Central memory CD8-positive, alpha-beta T cell (primary cell): ENCODE measurements at regions not wholly inside any gene's neighbourhood (a gene's known extent, or its start where the extent isn't known, plus 50 kb on each side); places are given as distances from the start of the nearest gene placed in this dataset.
"Not testable (repeated sequence)": the region's sequence is repeated elsewhere in the genome, so short reads cannot be mapped to it uniquely, and the experiment has no call there.

ENCODE experiments used
- ATAC-seq: fragments of 150-1000 bp; cut with Tn5 transposase; replicated peaks from 2 replicates; pipeline ENCODE4 v1.10.0; 2022; ENCODE audit warnings: mild to moderate bottlenecking, moderate FRiP score, moderate number of reproducible peaks; ENCODE audit not compliant: poor library complexity, severe bottlenecking; ENCODE audit errors: extremely low read depth
- DNase-seq, 2 donors: peaks; one replicate each; pipeline ENCODE4 v3.0.0; 2021; ENCODE audit warnings: low spot score in 2 of 2
- H3K27ac Mint-ChIP-seq: one replicate; pipeline ENCODE4 v1.8.0; 2022; ENCODE audit warnings: low read depth, mild to moderate bottlenecking, moderate library complexity, mixed read lengths
- H3K27me3 Mint-ChIP-seq: one replicate; pipeline ENCODE4 v1.8.0; 2022; ENCODE audit warnings: mixed read lengths
- H3K36me3 Mint-ChIP-seq: one replicate; pipeline ENCODE4 v1.8.0; 2022; ENCODE audit warnings: mild to moderate bottlenecking, moderate library complexity, mixed read lengths; ENCODE audit not compliant: insufficient read depth
- H3K4me1 Mint-ChIP-seq: one replicate; pipeline ENCODE4 v1.8.0; 2022; ENCODE audit warnings: mixed read lengths
- H3K4me3 Mint-ChIP-seq: one replicate; pipeline ENCODE4 v1.8.0; 2022; ENCODE audit warnings: mild to moderate bottlenecking, moderate library complexity, mixed read lengths
- H3K9me3 Mint-ChIP-seq: one replicate; pipeline ENCODE4 v1.8.0; 2022; ENCODE audit warnings: mixed read lengths

DNA sequence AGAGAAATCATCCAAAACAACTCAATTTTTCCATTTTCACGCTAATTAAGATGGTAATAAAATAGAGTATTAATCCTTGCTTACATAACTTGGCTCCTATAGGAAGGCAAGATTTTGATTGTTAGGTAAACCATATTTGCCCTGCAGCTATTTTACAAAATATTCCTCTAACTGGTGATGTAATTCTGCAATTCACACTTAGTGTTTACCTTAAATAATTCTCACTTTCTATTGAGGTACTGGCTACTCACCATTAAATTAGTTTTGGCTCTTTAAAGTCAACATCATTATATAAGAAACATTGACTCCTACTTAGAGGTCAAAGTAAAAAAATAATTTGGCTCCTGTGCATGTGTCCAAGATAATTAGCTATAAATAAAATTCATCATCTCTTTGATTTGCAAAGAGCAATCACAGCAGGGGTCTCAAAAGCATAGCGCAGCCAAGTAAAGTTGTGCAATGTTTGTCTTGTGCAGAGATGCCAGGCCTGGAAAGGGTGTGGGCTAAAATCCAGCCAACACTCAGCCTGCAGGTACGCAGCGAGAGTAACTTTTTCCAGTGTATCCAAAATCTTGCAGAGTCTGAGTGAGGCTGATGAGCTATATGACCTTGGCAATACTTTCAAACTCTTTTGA is 501.2 kb downstream of the MMUT start:
- no peak overlapping the region for H3K4me3 Mint-ChIP-seq
- DNase-seq: no peak
- no peak overlapping the region for H3K27ac Mint-ChIP-seq
- no peaks in the 10 kb centered on the region for H3K4me1 Mint-ChIP-seq
- H3K27me3 Mint-ChIP-seq: no peaks in the 10 kb centered on the region
- ATAC-seq: no peak
- H3K9me3 Mint-ChIP-seq: peaks cover 9% of the 10 kb centered on the region
- H3K36me3 Mint-ChIP-seq: no peaks in the 10 kb centered on the region

- no peak for DNase-seq
- H3K4me1 Mint-ChIP-seq: no peaks in the 10 kb centered on the region
- no peak for ATAC-seq
- no peak overlapping the region for H3K4me3 Mint-ChIP-seq
- H3K36me3 Mint-ChIP-seq: no peaks in the 10 kb centered on the region
- no peak overlapping the region for H3K27ac Mint-ChIP-seq
- H3K27me3 Mint-ChIP-seq: no peaks in the 10 kb centered on the region
- H3K9me3 Mint-ChIP-seq: peaks cover 15% of the 10 kb centered on the region
Measured at GRCh38 chr6:48959251-48960060, 503.6 kb downstream of the MMUT start.

DNA sequence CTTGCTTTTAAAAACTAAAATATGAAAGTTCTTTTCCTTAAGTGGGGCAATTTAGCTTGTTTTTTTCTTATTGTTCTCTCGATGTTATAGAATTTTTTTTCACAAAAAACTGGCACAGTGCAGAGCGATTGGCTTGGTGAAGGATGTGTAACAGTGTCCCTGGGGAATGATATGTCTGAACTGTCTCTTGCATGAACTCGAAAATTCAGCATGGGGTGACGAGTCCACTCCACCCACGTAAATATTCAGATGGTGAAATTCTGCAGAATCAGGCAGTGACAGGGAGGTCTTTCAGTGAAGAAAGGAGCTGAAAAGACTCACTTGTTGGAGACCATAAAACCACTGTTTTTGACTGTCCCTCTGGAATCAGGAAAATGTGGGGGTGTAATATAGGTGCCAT is 505.3 kb downstream of the MMUT start:
- H3K36me3 Mint-ChIP-seq: no peaks in the 10 kb centered on the region
- DNase-seq: no peak
- no peaks in the 10 kb centered on the region for H3K27me3 Mint-ChIP-seq
- H3K27ac Mint-ChIP-seq: no peak overlapping the region
- H3K9me3 Mint-ChIP-seq: peaks cover 23% of the 10 kb centered on the region
- no peak for ATAC-seq
- no peak overlapping the region for H3K4me3 Mint-ChIP-seq
- no peaks in the 10 kb centered on the region for H3K4me1 Mint-ChIP-seq

DNA sequence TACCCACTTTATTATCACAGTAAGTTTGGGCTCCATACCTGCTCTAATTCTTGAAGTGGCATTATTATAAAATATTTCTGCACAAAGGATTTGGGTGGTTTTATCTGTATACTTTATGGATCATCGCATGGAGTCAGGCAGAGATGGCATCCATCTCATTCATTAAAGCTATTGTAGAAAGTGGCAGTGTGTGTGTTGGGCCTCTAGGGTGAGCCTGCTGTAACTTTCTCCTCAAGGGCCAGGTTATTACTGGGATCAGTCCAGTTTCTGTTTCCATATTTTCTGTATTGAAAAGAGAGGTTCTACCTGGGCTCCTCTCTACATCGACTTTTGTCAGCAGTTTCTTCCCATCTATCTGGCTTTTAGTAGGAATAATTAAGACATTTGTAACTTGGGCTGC is 511.1 kb downstream of the MMUT start:
- DNase-seq: no peak
- Mint-ChIP-seq H3K27ac (no peak overlapping the region), H3K4me1 (no peaks in the 10 kb centered on the region), H3K36me3 (no peaks in the 10 kb centered on the region), H3K4me3 (no peak overlapping the region), H3K9me3 (peaks cover 21% of the 10 kb centered on the region), H3K27me3 (no peaks in the 10 kb centered on the region)
- no peak for ATAC-seq

- not testable (repeated sequence) for DNase-seq, H3K9me3 Mint-ChIP-seq, ATAC-seq, H3K36me3 Mint-ChIP-seq, H3K27me3 Mint-ChIP-seq, H3K27ac Mint-ChIP-seq, H3K4me3 Mint-ChIP-seq, H3K4me1 Mint-ChIP-seq
Measured at GRCh38 chr6:48944276-48944675, 518.8 kb downstream of the MMUT start.

DNA sequence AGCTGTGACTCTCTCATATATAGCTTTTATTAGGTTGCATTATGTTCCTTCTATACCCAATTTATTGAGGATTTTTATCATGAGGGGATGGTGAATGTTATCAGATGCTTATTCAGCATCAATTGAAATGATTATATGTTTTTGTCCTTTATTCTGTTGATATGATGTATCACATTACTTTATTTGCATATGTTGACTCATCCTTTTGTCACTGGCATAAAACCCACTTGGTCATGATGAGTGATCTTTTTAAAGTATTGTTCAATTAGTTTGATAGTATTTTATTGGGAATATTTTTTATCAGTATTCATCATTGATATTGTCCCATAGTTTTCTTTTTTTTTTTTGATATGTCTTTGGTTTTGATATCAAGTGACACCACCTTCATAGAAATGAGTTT is 529.9 kb downstream of the MMUT start:
- H3K9me3 Mint-ChIP-seq: peaks cover 25% of the 10 kb centered on the region
- no peaks in the 10 kb centered on the region for H3K27me3 Mint-ChIP-seq
- H3K27ac Mint-ChIP-seq: no peak overlapping the region
- ATAC-seq (no peak), DNase-seq (no peak)
- H3K4me1 Mint-ChIP-seq: no peaks in the 10 kb centered on the region
- H3K36me3 Mint-ChIP-seq: no peaks in the 10 kb centered on the region
- no peak overlapping the region for H3K4me3 Mint-ChIP-seq

- no peaks in the 10 kb centered on the region for H3K27me3 Mint-ChIP-seq
- H3K9me3 Mint-ChIP-seq: peaks cover 18% of the 10 kb centered on the region
- H3K36me3 Mint-ChIP-seq: no peaks in the 10 kb centered on the region
- ATAC-seq (no peak), DNase-seq (no peak)
- H3K4me1 Mint-ChIP-seq: no peaks in the 10 kb centered on the region
- no peak overlapping the region for H3K27ac Mint-ChIP-seq
- H3K4me3 Mint-ChIP-seq: no peak overlapping the region
Measured at GRCh38 chr6:48928937-48929336, 534.1 kb downstream of the MMUT start.

DNA sequence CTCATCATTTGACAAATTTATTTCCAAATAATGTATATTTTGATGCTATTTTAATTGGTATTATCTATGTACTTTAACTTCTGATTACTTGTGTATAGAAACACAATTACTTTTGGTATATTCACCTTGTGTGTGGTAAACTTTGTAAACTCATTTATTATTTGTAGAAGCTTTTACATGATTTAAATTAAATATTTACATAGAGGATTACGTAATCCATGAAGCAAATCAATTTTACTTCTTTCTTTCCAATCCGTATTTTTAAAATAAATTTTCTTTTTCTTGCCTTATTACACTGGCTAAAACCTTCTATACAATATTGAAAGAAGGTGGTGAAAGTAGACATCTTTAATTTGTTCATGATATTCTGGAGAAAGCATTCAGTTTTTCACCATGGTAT is 540.2 kb downstream of the MMUT start:
- ATAC-seq (no peak), DNase-seq (no peak)
- no peak overlapping the region for H3K27ac Mint-ChIP-seq

GRCh38 chr6:48919555-48919954 is 543.5 kb downstream of the MMUT start:
- H3K36me3 Mint-ChIP-seq: no peaks in the 10 kb centered on the region
- DNase-seq (no peak), ATAC-seq (no peak)
- H3K27ac Mint-ChIP-seq: no peak overlapping the region
- no peak overlapping the region for H3K4me3 Mint-ChIP-seq
- H3K9me3 Mint-ChIP-seq: peaks cover 21% of the 10 kb centered on the region
- H3K4me1 Mint-ChIP-seq: no peaks in the 10 kb centered on the region
- no peaks in the 10 kb centered on the region for H3K27me3 Mint-ChIP-seq

More for the DNA sequence above, 540.2 kb downstream of the MMUT start:
- Mint-ChIP-seq H3K9me3 (peaks cover 16% of the 10 kb centered on the region), H3K27me3 (no peaks in the 10 kb centered on the region), H3K4me1 (no peaks in the 10 kb centered on the region), H3K36me3 (no peaks in the 10 kb centered on the region), H3K4me3 (no peak overlapping the region)

DNA sequence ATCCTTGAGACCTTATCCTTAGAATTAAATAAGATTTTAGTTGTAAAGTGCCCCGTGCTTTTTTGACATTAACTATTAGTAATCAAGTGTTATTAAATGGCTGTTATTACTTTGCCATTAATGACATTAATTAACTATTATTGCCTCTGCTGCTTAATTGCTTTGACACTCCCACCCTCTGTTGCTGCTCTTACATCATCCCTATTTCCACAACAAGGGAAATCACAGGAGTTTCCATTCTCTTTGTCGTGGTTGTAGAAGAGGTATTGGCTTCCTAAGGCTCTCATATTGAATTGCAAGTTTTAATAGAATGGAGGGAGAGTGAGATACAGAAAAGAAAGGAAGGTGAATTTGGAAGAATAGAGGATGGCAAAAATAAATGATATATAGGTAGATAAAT is 545.8 kb downstream of the MMUT start:
- H3K4me3 Mint-ChIP-seq: no peak overlapping the region
- peaks cover 21% of the 10 kb centered on the region for H3K9me3 Mint-ChIP-seq
- ATAC-seq (no peak), DNase-seq (no peak)
- no peaks in the 10 kb centered on the region for H3K4me1 Mint-ChIP-seq
- no peak overlapping the region for H3K27ac Mint-ChIP-seq
- no peaks in the 10 kb centered on the region for H3K27me3 Mint-ChIP-seq
- peaks cover 3% of the 10 kb centered on the region for H3K36me3 Mint-ChIP-seq

GRCh38 chr6:48916607-48917006 is 546.4 kb downstream of the MMUT start:
- ATAC-seq: no peak
- Mint-ChIP-seq H3K9me3 (peaks cover 21% of the 10 kb centered on the region), H3K36me3 (peaks cover 3% of the 10 kb centered on the region), H3K4me3 (no peak overlapping the region), H3K27me3 (no peaks in the 10 kb centered on the region), H3K4me1 (no peaks in the 10 kb centered on the region), H3K27ac (no peak overlapping the region)
- no peak for DNase-seq

DNA sequence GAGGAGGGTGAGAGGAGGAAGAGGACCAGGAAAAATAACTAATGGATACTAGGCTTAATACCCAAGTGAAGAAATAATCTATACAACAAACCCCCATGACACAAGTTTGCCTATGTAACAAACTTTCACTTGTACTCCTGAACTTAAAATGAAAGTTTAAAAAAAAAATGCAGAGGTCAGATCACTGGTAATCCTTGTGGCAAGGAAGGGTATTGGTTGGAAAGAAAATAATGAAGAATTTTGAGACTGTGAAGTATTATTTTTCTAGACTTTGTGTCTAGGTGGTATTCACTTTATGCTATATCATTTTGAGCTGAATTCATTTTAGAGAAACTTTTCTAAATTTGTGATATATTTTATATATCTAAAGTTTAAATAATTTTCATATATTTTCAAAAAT is 547.5 kb downstream of the MMUT start:
- Mint-ChIP-seq H3K27ac (no peak overlapping the region), H3K4me1 (no peaks in the 10 kb centered on the region), H3K9me3 (peaks cover 15% of the 10 kb centered on the region), H3K4me3 (no peak overlapping the region), H3K36me3 (peaks cover 3% of the 10 kb centered on the region), H3K27me3 (no peaks in the 10 kb centered on the region)
- no peak for ATAC-seq
- DNase-seq: no peak

GRCh38 chr6:48912503-48912902 is 550.5 kb downstream of the MMUT start:
- no peak for ATAC-seq
- H3K27ac Mint-ChIP-seq: no peak overlapping the region
- H3K27me3 Mint-ChIP-seq: no peaks in the 10 kb centered on the region
- peaks cover 14% of the 10 kb centered on the region for H3K9me3 Mint-ChIP-seq
- H3K36me3 Mint-ChIP-seq: peaks cover 3% of the 10 kb centered on the region
- DNase-seq: no peak
- no peaks in the 10 kb centered on the region for H3K4me1 Mint-ChIP-seq
- H3K4me3 Mint-ChIP-seq: no peak overlapping the region
